ENCODE measurements at regions not wholly inside any gene's neighbourhood (a gene's known extent, or its start where the extent isn't known, plus 50 kb on each side); places are given as distances from the start of the nearest gene placed in this dataset.
"Not testable (repeated sequence)": the region's sequence is repeated elsewhere in the genome, so short reads cannot be mapped to it uniquely, and the experiment has no call there.

DNA sequence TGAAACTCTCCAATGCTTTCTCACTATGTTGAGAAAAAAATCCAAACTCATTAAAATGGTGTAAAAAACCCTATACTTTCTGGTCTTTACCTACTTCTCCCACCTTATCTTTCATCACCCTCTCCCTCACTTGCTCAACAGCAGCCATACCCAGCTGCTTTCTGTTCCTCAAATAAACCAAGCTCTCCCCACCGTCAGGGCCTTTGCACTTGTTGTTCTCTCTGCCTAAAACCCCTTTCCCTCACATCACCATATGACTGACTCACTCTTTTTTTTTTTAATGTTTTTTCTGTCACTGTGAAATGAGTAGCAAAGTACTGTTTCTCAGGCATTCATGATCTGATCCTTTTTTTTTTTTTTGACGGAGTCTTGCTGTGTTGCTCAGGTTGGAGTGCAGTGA, 122.3 kb upstream of the TMEM164 start:
- DNase-seq, result no peak

DNA sequence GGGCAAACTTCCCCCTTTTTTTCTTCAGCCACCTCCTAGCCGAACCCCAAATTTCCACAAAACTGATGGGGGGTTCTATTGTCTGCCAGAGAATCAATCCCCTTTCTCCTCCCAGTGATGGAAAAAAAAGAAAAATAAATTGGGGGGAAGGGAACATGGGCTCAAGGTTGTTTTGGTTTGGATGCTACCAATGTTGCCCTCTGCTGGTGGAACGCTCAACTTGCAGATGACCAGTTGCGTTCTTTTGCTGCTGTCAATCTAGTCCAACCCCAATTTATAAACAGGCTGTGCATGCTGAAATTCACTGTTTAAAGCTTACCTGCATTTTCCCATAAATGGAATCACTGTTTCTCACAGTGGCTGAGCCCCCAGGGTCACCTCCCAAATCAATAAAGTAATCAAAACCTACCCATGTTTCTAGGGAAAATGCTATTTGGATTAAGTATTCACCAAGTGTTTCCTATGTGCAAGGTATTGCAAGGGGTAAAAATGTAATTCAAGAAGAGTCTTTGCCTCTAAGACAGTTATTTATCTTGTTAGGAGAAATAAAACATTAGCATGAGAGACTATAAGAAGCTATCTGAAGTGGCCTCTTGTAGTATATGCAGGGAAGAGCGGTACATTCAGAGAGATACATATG, 116.7 kb upstream of the TMEM164 start:
- DNase-seq, result peak; percentile 34

DNA sequence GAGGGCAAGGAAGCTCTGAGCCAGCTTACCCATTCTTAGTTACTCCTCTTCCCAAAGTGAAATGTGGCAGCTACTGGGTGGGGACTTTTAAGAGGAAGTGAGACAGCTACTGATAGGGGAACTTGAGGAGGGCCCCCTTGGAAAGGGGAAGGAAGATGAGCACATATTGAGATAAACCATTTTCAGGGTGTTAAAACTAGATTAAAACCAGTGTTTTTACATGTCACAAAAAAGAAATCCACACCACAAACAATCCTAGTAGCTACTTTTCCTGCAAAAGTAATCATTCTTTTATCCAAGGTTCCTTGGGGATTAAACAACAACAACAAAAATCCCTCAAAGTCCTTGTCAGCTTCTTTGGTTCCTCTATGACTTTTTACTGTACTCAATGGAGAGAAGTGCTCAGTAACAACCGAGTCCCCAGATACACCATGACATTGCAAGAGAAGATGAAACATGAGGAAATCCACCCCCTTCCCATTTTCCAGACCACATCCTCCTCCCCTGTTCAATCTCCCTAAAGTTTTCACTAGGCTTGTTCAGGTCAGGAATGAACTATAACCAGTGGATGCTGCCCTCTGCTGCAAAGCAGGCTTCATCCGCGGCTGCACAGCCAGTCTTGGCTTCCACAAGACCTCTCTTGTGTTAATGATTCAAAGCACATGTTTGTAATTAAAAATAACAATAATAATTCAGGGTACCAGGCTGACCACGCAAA, 113.5 kb upstream of the TMEM164 start:
- no peak for DNase-seq

DNA sequence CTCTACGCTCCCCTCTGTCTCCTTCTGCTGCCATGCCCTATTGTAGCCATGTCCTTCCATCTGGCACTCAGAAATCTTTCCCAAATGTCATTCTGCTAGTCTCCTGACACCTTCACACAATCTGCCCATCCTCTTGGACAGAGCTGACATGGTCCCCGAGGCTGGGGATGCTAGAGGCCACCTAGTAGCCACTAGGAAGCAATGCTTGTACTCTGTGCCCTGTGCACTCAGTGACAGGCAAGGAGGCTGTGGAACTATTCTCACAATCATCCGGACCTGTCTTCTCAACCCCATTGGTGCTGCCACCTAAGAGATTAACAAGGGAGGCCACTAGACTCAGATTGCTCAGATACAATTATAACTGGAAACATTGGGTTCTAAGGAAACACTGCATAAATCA, 112.6 kb upstream of the TMEM164 start:
- DNase-seq, result no peak

DNA sequence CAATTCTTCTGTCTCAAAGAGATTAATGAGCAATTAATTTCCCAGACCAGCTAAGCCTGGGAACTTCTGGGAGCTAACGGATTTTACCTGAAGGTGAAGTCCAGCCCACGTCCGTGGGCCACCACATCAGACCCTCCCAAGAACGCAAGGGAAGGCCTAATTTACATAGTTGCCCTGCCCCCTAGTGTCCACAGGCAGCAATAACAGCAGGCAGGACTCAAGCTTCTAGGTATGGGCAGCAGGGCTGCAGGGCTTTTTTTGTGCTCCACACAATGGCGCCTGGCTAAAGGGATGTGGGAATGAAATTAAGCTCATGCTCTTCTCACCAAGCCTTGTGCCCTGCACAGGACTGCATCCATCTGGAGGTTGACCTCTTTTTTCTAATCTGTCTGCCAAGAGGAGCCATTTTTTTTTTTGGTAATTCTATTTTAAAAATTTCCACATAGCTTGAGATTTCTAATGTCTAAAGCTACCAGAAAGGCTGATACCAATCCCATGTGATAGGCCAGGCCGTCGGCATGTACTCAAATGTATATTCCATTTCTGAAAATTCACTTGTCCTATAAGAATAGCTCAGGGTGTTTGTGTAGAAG, 111.9 kb upstream of the TMEM164 start:
- DNase-seq, result peak; percentile 48

DNA sequence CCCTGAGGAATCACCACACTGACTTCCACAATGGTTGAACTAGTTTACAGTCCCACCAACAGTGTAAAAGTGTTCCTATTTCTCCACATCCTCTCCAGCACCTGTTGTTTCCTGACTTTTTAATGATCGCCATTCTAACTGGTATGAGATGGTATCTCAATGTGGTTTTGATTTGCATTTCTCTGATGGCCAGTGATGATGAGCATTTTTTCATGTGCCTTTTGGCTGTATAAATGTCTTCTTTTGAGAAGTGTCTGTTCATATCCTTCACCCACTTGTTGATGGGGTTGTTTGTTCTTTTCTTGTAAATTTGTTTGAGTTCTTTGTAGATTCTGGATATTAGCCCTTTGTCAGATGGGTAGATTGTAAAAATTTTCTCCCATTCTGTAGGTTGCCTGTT, 106.9 kb upstream of the TMEM164 start:
- not testable (repeated sequence) for DNase-seq

DNA sequence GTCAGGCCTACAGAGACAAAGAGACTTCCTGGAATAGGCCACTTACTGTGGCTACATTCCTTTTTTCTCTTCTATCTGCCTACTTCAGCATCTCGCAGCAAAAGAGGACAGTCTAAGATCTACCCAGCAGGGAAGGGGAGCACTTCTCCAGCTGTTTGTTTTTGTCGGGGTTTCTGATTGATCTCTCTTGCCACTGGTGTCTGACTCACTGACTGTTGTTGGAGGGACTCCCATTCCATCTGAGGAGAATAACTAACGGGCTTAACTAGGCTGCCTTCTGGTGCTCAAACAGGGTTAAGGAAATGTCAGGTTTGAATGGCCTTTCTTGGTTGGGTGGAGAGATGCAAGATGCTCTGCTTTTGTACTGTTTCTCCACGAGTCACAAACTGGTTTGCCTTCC, 100.2 kb upstream of the TMEM164 start:
- DNase-seq, result no peak

DNA sequence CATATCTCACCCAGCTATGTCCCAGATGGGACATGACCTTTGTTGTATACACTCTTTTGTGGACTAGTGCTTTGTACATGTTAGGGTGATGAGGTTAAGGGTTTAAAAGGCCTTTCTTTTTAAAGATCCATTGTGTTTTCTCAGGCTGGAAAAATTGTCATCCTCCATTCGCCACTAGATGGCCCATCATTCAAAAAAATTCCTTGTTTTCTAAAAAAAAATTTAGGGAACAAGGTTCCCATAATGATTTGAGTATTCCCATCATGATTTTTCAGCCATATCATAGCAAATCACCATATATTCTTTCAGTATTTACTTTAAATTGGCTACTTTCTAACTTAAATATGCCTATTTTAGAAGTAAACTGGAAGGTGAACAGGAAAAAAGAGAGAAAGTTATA, 91.9 kb upstream of the TMEM164 start:
- DNase-seq, result no peak

DNA sequence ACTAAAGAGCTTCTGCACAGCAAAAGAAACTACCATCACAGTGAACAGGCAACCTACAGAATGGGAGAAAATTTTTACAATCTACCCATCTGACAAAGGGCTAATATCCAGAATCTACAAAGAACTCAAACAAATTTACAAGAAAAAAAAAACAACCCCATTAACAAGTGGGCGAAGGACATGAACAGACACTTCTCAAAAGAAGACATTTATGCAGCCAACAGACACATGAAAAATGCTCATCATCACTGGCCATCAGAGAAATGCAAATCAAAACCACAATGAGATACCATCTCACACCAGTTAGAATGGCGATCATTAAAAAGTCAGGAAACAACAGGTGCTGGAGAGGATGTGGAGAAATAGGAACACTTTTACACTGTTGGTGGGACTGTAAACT, 89.9 kb upstream of the TMEM164 start:
- DNase-seq, result not testable (repeated sequence)

DNA sequence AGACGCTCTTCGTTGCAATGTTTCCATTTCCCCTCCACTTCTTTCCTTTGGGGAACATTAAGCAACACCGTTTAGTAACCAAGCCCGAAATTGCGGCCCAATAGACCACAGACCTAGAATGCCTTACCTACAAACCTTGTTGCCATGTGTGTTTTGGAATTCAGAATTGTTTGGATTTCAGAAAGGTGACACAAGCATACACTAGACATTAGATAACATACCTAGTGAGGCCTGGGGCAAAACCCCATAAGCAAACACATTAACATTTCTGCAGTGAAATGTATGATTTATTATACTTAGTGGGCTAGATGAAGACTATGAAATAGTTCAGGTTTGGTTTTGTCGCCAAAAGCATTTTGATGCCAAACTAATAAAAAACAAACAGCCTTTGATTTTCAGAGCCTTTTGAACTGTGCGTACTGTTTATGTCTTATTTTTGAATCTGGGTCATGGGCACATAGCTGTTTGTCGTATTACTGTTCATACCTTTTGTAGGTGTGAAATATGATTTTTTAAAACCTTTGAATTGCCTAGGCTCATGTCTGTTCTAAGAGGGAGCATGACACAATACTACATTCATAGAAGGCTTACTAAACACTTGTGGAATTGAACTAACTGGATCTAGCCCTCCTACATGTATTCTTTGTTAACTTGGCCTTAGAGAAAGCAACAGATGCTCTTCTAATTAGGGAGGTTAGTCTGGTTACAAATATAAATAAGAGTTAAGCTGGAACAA, 88.6 kb upstream of the TMEM164 start:
- no peak for DNase-seq

DNA sequence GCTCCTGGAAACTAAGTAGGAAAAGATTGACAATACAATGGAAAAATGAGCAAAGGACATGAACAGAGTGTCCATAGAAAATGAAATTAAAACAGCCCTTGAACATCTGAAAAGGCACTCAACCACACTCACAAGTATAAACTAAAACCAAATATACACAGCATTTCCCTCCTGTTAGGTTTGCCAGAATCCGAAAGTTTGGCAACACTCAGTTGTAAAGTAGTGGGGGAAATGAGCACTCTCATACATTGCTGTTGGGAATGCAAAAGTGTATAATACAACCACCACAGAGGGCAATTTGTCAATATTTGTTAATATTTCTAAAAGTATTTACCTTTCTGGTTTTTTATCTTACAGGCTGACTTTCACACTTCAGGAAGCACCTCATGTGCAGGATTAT, 84.2 kb upstream of the TMEM164 start:
- no peak for DNase-seq

DNA sequence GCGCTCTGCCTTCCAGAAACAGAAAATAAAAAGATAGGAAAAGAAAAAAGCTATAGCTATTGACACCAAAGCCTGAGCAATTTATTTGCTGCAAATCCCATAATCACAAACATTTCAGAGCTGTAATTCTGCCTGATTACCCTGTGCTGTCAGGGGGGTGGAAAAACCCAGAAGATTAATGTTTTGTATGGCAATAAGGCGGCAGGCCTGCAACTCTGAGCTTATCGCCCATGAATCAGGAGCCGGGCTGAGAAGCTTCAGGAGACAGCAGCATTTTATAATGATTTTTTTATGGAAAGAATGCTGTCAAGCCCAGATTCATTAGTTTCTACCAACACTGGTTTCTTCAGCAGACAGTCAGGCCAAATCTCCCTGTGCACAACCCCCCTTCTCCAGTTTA, 82.6 kb upstream of the TMEM164 start:
- no peak for DNase-seq

DNA sequence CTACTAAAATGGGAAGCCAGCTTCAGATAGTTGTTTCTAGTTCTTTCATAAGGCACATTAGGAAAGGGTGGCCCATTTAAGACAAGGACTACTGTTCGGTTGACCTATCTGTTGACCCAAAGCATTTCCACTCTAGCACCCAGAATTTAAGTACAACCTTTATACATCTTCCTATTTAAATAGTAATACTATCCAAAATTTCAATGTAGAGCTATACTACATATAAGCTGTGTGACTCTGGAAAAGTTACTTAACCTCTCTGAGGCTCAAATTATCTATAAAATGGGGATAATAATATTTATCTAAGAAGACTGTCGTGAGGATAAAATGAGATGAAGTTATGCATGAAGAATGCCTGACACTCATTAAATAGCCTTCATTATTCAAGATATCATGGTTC, 82.0 kb upstream of the TMEM164 start:
- DNase-seq, result no peak

DNA sequence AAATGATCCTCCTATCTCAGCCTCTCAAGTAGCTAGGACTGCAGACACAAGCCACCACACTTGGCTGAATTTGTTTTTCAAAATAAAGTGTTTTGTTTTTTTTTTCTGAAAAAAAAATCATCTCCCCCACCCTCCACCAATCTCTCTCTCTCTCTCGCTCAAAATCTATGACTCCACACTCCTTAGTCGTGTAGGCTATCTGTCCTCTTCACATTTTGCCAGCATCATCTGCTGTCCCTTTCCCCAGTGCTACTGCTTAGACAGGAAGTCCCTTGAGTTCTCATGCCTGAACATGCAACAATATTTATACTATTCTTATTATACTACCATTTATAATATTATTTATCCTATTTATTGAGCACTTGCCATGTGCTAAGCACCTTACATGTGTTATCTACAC, 80.7 kb upstream of the TMEM164 start:
- no peak for DNase-seq

DNA sequence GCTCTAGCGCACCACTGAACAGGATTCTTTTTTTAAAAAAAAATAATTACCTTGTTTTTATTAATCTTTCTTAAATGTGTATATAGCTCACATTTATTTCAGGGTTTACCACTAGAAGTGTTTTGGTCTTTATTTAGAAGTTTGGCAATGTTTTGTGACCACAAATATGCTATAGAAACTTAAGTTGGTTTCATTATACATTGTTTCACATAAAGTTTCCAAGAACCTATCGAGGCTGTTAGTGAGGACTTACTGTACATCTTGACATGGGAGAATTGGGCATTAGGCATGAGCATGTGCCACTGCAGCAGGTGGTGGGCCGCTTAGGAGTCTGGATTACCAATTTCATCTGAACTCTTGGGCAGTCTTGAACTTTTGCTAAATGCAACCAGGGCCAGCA, 77.9 kb upstream of the TMEM164 start:
- DNase-seq, result not testable (repeated sequence)

DNA sequence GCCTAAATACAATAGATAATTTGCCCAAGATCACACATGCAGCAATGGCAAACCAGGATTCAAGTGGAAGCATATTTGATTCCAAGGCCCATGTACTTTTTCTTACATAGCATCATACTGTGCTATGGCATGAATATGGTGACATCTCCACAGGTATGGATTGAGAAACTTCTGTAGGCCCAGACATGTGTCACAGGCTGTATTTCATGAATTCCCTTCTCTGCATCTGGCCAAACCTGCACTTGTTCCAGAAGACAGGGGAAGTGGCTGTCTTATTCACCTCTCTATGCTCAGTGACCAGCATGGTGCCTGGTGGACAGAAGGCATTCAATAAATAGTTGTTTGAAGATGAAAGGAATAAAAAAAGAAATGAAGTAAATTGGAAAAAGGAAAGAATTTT, 77.3 kb upstream of the TMEM164 start:
- no peak for DNase-seq

DNA sequence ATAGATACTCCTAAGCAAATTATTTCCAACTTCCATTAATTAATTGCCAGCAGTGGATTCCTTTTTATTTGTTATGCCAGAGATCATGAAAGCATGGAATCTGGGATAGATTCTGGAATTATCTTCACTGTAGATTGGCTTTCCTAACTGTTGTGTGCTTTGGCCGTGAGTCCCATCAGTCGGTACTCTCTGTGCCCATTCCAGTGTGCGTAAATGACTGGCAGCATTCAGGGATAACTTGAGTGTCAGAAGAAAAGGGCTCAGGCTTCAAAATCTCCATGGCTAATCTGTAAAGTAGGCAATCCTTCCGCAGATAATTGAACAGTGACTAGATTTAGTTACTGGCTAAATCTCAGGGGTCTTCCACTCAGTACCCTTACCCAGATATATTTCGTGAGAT, 76.8 kb upstream of the TMEM164 start:
- DNase-seq, result no peak

DNA sequence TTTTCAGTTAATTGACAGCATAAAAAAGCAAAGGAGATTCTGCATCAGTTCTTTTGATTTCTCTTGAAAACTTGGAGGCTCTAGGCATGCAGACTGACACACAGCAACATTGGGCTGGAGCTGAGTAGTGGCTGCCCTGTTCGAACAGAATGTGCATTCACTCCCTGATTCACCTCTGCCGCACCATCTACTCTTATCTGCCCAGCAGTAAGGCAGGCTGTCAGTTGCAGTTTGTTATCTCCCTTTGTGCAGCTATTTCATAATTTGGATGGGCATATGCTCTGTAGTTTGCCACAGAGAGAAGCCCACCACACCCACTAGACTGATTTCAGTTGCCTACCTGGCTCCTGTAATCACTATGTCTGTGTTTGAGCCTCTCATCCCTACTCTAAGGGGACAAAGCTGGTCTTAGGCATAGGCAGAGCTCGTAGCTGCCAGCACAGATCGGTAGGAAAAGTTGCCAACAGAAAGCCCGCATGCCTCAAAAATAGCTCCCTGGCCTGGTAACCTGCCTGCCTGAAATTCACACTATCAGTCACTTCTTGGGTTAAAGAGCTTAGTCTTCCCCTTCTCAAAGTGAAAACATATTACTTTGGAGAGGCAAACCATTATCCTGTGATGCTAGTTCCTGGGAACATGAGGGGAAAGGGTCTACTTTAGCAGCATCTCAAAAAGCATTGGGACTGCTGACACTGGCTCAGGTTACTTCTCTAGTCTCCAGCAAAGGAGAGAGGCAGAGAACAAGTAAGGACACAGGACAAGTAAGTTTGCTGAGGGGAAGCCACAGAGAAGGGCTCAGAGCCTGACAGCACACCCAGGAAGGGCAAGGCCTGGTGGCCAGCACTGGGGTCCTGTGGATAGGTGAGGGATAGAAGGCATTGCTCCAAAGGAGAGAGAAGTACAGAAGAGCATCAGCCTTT, 75.9 kb upstream of the TMEM164 start:
- no peak for DNase-seq

DNA sequence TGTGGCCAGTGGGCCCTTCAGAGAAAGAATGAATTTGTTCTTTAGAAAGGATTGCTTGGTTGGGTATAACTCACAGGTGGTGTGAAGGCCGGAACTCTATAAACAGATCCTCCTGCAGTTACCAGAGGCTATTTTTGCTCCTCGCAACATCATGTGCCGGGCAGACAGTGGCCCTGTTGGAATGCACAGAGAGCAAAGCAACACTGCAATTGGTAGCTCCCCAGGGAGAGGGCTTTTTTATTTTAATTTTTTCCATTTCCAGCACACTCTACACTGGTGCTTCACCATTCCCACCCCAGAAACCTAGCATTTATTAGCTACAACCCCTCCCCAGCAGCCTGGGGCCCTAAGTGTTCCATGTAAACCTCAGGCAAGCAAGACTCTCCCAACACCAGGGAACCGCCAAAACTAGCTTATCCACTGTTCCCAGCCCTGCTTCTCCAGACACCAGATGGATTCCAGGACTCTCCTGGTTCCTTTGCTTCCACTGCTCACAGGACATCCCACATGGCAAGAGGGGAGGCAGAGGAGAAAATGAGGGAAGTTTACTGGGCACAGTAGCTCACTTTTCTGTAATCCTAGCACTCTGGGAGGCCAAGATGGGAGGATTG, 75.1 kb upstream of the TMEM164 start:
- DNase-seq, result no peak

DNA sequence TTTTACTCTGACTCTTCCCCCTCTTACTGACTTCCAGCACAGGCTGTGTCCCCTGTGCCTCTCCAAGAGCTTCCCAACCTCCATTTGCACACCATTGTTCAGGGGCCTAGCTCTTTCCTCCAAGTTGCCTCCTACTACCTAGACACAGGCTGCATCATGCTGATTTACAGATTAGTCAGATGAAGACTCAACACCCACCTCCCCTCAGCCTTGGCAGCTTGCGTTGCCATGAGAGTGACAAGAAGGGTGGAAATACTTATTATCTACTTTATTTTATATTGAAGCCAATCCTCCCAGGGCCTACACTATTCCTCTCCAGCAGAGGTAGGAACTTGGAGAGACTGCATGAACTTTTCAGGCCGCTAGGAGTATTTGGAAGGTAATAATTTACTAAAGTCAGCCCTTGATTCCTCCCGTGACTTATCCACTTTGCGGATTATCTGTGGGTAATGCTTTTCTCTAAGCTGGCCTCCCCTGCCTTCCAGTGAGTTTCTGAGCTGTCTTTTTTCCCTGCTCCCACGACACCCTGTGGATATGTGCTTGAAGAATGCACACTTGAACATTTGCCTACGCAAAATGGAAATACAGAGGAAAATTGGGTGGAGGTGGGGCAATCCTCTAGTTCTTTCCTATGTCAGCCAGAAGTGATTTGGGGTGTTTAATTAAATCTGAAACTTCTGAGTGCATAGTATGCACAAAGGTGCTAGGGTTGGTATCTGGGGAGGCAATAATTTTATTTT, 74.1 kb upstream of the TMEM164 start:
- DNase-seq, result no peak

DNA sequence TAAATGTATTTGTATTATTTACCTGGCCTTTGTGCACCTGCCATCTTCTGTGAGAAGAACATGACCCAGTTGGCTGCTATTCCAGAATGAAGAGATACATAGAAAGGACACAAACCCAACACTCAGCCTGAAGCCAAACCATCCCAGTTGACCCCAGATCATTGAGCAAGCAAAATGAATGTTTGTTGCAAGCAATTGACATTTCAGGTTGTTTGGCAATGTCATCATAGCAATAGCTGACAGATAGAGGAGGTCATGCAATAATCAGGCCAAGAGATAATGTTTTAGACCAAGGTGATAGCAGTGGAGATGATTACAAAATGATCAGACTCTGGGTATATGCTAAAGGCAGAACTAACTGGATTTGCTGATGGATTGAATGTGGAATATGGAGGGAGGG, 71.2 kb upstream of the TMEM164 start:
- DNase-seq, result no peak

DNA sequence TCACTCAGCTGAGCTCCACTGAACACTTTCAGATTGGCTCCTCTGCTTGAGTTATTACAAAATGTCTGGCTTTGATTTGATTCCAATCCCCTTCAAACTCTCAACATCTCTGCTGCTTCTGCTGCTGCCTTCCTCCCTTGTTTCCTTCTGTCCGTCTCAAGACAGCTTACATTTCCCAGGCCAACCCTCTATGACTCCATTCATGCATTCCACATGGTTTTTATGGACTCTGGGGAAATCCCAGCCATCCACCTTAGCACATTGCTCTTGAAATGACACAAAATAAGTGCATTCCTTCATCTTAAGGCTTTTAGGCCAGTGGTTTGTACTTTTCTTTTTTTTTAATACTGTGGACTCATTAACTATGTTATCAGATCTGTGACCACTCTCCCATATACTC, 68.5 kb upstream of the TMEM164 start:
- DNase-seq, result no peak
